Calu3 (cell line): ENCODE measurements at regions not wholly inside any gene's neighbourhood (a gene's known extent, or its start where the extent isn't known, plus 50 kb on each side); places are given as distances from the start of the nearest gene placed in this dataset.

ENCODE experiments used
- BruUV-seq: library from RNA; stranded (reverse); fragments of 400-500 nt; replicated peaks from 2 replicates; lab custom pipeline; 2021; lab: Mats Ljungman, UMichigan
- CTCF ChIA-PET: fragments of 300-600 bp; sonication (Branson Sonifier 250); formaldehyde crosslinking; loops from one replicate; lab custom pipeline; 2022; ENCODE audit warnings: antibody characterized with exemption; lab: Charles Lee
- DNase-seq: peaks from one replicate; pipeline ENCODE4 v3.0.0; 2022
- H3K27ac Mint-ChIP-seq: one replicate; pipeline ENCODE4 v1.8.0; 2022; ENCODE audit warnings: mixed read lengths; ENCODE audit not compliant: unreplicated experiment
- H3K27me3 Mint-ChIP-seq: one replicate; pipeline ENCODE4 v1.8.0; 2022; ENCODE audit warnings: mixed read lengths; ENCODE audit not compliant: unreplicated experiment
- H3K36me3 Mint-ChIP-seq: one replicate; pipeline ENCODE4 v1.8.0; 2022; ENCODE audit warnings: mild to moderate bottlenecking, moderate library complexity, mixed read lengths; ENCODE audit not compliant: insufficient read depth, unreplicated experiment
- H3K4me1 Mint-ChIP-seq: one replicate; pipeline ENCODE4 v1.8.0; 2022; ENCODE audit warnings: mild to moderate bottlenecking, low read depth, mixed read lengths; ENCODE audit not compliant: unreplicated experiment
- H3K4me3 Mint-ChIP-seq: one replicate; pipeline ENCODE4 v1.8.0; 2022; ENCODE audit warnings: mild to moderate bottlenecking, low read depth, moderate library complexity, mixed read lengths; ENCODE audit not compliant: unreplicated experiment
- H3K9me3 Mint-ChIP-seq: one replicate; pipeline ENCODE4 v1.8.0; 2022; ENCODE audit warnings: low read depth, mixed read lengths; ENCODE audit not compliant: unreplicated experiment
- intact Hi-C: fragments of 100-400 bp; cut with micrococcal nuclease; formaldehyde crosslinking; loops from one replicate; pipeline ENCODE4 v1.10.0; 2022; ENCODE audit not compliant: unreplicated experiment
- TF ChIP-seq, protein P1 (sequence below): fragments of 200-600 bp; IDR thresholded peaks from one replicate; pipeline ENCODE4 v1.8.0; 2022; ENCODE audit warnings: antibody characterized with exemption; ENCODE audit not compliant: unreplicated experiment

DNA sequence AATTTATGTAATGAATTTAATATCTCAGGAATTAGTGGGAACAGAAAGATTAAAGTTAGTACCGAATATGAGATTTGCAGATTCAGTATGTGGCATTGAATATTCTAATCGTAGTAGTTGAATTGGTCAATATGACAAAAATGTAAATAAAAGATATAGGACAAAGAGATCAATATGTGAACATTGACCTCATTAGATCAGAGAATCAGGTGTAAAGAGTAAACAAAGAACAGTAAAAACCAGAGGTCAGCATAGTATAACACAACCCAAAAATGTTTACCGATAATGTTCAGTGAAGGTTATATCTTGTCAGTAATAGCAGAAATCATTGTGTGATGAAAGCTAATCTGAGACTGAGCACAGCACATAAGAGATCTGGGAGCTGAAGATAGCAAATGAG, 152.0 kb downstream of the FAM83B start:
- no peaks in the 10 kb centered on the region for H3K9me3 Mint-ChIP-seq
- H3K4me1 Mint-ChIP-seq, result no peaks in the 10 kb centered on the region
- no peaks in the 10 kb centered on the region for H3K27me3 Mint-ChIP-seq
- intact Hi-C loops, result no loop called here
- H3K4me3 Mint-ChIP-seq, result no peak overlapping the region
- H3K36me3 Mint-ChIP-seq, result no peaks in the 10 kb centered on the region
- no TSS peak for BruUV-seq
- CTCF ChIA-PET, result no interaction called here
- TF ChIP-seq, protein P1, sequence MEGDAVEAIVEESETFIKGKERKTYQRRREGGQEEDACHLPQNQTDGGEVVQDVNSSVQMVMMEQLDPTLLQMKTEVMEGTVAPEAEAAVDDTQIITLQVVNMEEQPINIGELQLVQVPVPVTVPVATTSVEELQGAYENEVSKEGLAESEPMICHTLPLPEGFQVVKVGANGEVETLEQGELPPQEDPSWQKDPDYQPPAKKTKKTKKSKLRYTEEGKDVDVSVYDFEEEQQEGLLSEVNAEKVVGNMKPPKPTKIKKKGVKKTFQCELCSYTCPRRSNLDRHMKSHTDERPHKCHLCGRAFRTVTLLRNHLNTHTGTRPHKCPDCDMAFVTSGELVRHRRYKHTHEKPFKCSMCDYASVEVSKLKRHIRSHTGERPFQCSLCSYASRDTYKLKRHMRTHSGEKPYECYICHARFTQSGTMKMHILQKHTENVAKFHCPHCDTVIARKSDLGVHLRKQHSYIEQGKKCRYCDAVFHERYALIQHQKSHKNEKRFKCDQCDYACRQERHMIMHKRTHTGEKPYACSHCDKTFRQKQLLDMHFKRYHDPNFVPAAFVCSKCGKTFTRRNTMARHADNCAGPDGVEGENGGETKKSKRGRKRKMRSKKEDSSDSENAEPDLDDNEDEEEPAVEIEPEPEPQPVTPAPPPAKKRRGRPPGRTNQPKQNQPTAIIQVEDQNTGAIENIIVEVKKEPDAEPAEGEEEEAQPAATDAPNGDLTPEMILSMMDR, result no peak
- H3K27ac Mint-ChIP-seq, result no peak overlapping the region
- DNase-seq, result no peak

- no peaks in the 10 kb centered on the region for H3K9me3 Mint-ChIP-seq
- H3K4me3 Mint-ChIP-seq, result no peak overlapping the region
- intact Hi-C loops, result no loop called here
- H3K4me1 Mint-ChIP-seq, result no peaks in the 10 kb centered on the region
- H3K27me3 Mint-ChIP-seq, result no peaks in the 10 kb centered on the region
- CTCF ChIA-PET, result no interaction called here
- TF ChIP-seq, protein P1, result no peak
- DNase-seq, result no peak
- no TSS peak for BruUV-seq
- no peak overlapping the region for H3K27ac Mint-ChIP-seq
- no peaks in the 10 kb centered on the region for H3K36me3 Mint-ChIP-seq
Observed at GRCh38 chr6:55003719-55004430, 157.3 kb downstream of the FAM83B start.

DNA sequence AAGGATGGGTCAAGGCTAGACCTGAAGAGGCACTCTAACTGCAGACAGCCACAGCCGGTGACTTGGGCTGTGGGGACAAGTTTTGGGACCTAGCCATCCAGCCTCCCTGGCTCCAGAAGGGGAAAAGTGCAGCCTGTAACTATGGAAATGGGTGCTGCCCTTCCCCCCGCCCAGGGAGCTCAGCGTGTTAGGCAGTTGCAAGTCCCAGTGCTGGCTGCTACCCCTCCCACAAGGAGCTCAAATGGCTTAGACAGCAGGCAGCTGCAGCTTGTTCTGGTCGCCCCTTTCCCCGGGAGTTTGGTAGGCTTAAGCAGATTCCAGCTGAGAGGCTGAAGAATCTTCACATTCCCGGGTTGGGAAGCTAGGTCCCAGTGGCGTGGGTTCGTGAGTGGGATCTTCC, 162.6 kb downstream of the FAM83B start:
- intact Hi-C loops, result no loop called here
- TF ChIP-seq, protein P1, result no peak
- Mint-ChIP-seq H3K9me3 (no peaks in the 10 kb centered on the region), H3K27ac (no peak overlapping the region), H3K36me3 (no peaks in the 10 kb centered on the region), H3K4me1 (no peaks in the 10 kb centered on the region), H3K27me3 (no peaks in the 10 kb centered on the region), H3K4me3 (no peak overlapping the region)
- no peak for DNase-seq
- BruUV-seq, result no TSS peak
- CTCF ChIA-PET, result no interaction called here

DNA sequence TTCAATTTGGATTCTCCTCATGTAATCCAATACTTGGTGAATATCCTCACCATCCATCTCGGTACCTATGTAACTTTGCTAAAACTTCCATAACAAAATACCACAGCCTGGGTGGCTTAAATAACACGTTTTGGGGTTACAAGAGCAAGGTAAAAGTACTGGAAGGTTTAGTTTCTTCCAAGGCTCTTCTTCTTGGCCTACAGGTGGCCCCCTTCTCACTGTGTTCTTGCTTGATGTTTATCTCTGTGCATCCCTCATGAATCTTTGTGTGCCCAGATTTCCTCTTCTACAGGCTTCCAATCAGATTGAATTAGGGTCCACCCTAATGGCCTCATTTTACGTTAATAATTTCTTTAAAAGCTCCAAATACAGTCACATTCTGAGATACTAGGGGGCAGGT, 163.3 kb upstream of the HCRTR2 start:
- H3K27ac Mint-ChIP-seq, result no peak overlapping the region
- no peaks in the 10 kb centered on the region for H3K36me3 Mint-ChIP-seq
- TF ChIP-seq, protein P1, result no peak
- no TSS peak for BruUV-seq
- H3K4me3 Mint-ChIP-seq, result no peak overlapping the region
- CTCF ChIA-PET, result no interaction called here
- no peaks in the 10 kb centered on the region for H3K4me1 Mint-ChIP-seq
- no peaks in the 10 kb centered on the region for H3K9me3 Mint-ChIP-seq
- no peak for DNase-seq
- intact Hi-C loops, result no loop called here
- no peaks in the 10 kb centered on the region for H3K27me3 Mint-ChIP-seq
